Memory B cell (primary cell): ENCODE measurements at regions not wholly inside any gene's neighbourhood (a gene's known extent, or its start where the extent isn't known, plus 50 kb on each side); places are given as distances from the start of the nearest gene placed in this dataset.
"Not testable (repeated sequence)": the region's sequence is repeated elsewhere in the genome, so short reads cannot be mapped to it uniquely, and the experiment has no call there.

Experiments
- ATAC-seq: fragments of 150-1000 bp; cut with Tn5 transposase; 2 replicates; pipeline ENCODE4 v1.10.0; 2021; ENCODE audit warnings: low read depth, mild to moderate bottlenecking, moderate library complexity
- DNase-seq, 2 donors: peaks; one replicate each; pipeline ENCODE4 v3.0.0; 2022; ENCODE audit warnings: low spot score in 2 of 2
- H3K27ac Mint-ChIP-seq: one replicate; pipeline ENCODE4 v1.8.0; 2022; ENCODE audit warnings: mild to moderate bottlenecking, moderate library complexity, mixed read lengths
- H3K27me3 Mint-ChIP-seq: one replicate; pipeline ENCODE4 v1.8.0; 2022; ENCODE audit warnings: mixed read lengths
- H3K36me3 Mint-ChIP-seq: one replicate; pipeline ENCODE4 v1.8.0; 2022; ENCODE audit warnings: mild to moderate bottlenecking, mixed read lengths
- H3K4me1 Mint-ChIP-seq: one replicate; pipeline ENCODE4 v1.8.0; 2022; ENCODE audit warnings: mixed read lengths
- H3K4me3 Mint-ChIP-seq: one replicate; pipeline ENCODE4 v1.8.0; 2022; ENCODE audit warnings: mild to moderate bottlenecking, moderate library complexity, mixed read lengths
- H3K9me3 Mint-ChIP-seq: one replicate; pipeline ENCODE4 v1.8.0; 2022; ENCODE audit warnings: mixed read lengths

DNA sequence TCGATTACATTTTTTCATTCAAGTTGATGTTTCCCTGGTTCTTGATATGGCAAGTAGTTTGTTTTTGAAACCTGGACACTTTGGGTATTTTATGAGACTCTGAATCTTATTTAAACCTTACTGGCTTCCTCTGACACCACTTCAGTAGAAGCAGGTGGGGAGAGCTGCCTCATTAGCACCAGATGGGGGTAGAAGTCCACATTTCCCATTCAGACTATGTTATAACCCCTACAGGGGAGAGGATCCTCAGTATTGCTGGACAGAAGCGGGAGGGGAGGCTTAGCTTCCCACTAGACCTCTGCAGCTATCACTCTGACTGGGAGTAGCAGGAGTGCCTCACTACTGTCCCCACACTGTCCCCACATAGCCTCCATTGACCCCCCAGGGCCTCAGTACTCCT is 145.3 kb upstream of the SLC35G4 start:
- no peak overlapping the region for H3K4me3 Mint-ChIP-seq
- no peak overlapping the region for H3K27ac Mint-ChIP-seq
- H3K36me3 Mint-ChIP-seq = no peaks in the 10 kb centered on the region
- ATAC-seq = no peak
- peaks cover 3% of the 10 kb centered on the region for H3K27me3 Mint-ChIP-seq
- H3K4me1 Mint-ChIP-seq = no peaks in the 10 kb centered on the region
- no peak for DNase-seq
- no peaks in the 10 kb centered on the region for H3K9me3 Mint-ChIP-seq

DNA sequence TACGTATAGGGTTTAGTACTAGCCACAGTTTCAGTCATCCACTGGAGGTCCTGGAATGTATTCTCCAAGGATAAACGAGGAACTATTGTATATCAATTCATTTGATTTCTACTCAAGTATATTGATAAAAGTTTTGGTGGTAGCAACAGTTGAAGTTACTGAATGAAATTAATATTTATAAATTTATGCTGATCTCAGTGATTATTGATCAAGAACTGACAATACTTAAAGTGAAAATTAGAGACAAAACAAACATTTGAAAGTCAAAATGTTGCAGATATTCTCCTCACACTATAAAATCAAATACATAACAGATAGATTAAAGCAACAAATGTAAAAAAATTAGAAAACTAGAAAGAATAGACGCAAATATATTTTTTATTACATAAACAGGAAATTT is 150.9 kb upstream of the SLC35G4 start:
- H3K4me3 Mint-ChIP-seq = no peak overlapping the region
- no peaks in the 10 kb centered on the region for H3K4me1 Mint-ChIP-seq
- H3K36me3 Mint-ChIP-seq = no peaks in the 10 kb centered on the region
- H3K27ac Mint-ChIP-seq = no peak overlapping the region
- H3K9me3 Mint-ChIP-seq = no peaks in the 10 kb centered on the region
- no peak for ATAC-seq
- H3K27me3 Mint-ChIP-seq = peaks cover 1% of the 10 kb centered on the region
- no peak for DNase-seq

DNA sequence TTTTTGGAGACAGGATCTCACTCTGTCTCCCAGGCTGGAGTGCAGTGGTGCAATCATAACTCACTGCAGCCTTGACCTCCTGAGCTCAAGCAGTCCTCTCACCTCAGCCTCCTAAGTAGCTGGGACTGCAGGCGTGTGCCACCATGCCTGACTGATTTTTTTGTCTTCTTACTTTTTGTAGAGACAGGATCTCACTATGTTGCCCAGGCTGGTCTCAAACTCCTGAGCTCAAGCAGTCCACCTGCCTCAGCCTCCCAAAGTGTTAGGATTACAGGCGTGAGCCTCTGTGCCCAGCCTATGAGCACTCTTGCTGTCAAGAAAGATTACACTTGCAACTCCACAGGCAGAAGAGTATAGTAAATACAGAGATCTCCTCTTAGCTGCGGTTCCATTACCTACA is 151.5 kb upstream of the SLC35G4 start:
- not testable (repeated sequence) for H3K9me3 Mint-ChIP-seq, H3K4me1 Mint-ChIP-seq, H3K36me3 Mint-ChIP-seq, H3K27ac Mint-ChIP-seq, H3K27me3 Mint-ChIP-seq, ATAC-seq, DNase-seq, H3K4me3 Mint-ChIP-seq

DNA sequence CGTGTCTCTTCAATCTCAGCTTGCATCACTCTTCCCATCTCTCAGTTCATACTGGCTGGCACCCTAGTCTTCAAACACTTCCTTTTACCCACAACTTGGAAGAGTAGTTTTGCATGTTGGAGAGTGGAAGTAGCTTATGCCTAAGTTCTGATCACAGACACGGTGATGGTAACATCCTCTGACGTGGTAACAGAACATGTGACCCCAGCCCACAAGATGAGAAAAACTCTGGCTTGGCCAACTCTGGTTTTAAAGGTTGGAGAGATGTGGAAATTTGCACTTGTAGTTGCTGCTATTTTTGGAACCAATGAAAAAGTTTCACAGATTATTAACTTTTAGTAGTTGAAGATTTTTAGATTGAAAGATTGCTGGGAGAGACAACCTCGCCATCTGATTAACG is 155.4 kb upstream of the SLC35G4 start:
- ATAC-seq (no peak), DNase-seq (no peak)
- Mint-ChIP-seq H3K4me3 (no peak overlapping the region), H3K4me1 (no peaks in the 10 kb centered on the region), H3K27ac (no peak overlapping the region), H3K27me3 (peaks cover 1% of the 10 kb centered on the region), H3K9me3 (peaks cover 2% of the 10 kb centered on the region), H3K36me3 (no peaks in the 10 kb centered on the region)

GRCh38 chr18:11444169-11444568 is 165.2 kb upstream of the SLC35G4 start:
- not testable (repeated sequence) for ATAC-seq

DNA sequence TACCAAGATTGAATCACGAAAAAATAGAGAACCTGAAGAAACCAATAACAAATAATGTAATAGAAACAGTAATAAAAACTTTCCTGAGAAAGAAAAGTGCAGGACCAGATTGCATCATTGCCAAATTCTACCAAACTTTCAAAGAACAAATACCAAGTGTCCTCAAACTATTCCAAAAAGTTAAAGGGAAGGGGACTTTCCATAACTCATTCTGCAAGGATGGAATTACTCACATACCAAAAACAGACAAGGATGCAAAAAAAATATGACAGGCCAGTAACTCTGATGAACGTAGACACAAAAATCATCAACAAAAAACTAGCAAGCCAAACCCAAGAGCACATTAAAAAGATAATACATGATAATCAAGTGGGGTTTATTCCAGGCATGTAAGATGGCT is 172.3 kb upstream of the SLC35G4 start:
- H3K4me1 Mint-ChIP-seq = no peaks in the 10 kb centered on the region

More at GRCh38 chr18:11444169-11444568, 165.2 kb upstream of the SLC35G4 start:
- DNase-seq, H3K36me3 Mint-ChIP-seq, H3K4me1 Mint-ChIP-seq, H3K27ac Mint-ChIP-seq, H3K27me3 Mint-ChIP-seq, H3K4me3 Mint-ChIP-seq, H3K9me3 Mint-ChIP-seq: not testable (repeated sequence)

GRCh38 chr18:11432360-11432811 is 177.0 kb upstream of the SLC35G4 start:
- Mint-ChIP-seq H3K4me3 (no peak overlapping the region), H3K27ac (no peak overlapping the region)

More for the DNA sequence above, 172.3 kb upstream of the SLC35G4 start:
- Mint-ChIP-seq H3K36me3 (no peaks in the 10 kb centered on the region), H3K4me3 (no peak overlapping the region), H3K27me3 (no peaks in the 10 kb centered on the region), H3K27ac (no peak overlapping the region), H3K9me3 (peaks cover 7% of the 10 kb centered on the region)
- DNase-seq (no peak), ATAC-seq (no peak)

GRCh38 chr18:11429876-11430275 is 179.5 kb upstream of the SLC35G4 start:
- H3K27me3 Mint-ChIP-seq = peaks cover 5% of the 10 kb centered on the region
- ATAC-seq (no peak), DNase-seq (no peak)
- H3K4me1 Mint-ChIP-seq = no peaks in the 10 kb centered on the region
- H3K27ac Mint-ChIP-seq = no peak overlapping the region
- no peak overlapping the region for H3K4me3 Mint-ChIP-seq
- no peaks in the 10 kb centered on the region for H3K9me3 Mint-ChIP-seq
- H3K36me3 Mint-ChIP-seq = no peaks in the 10 kb centered on the region

More at GRCh38 chr18:11432360-11432811, 177.0 kb upstream of the SLC35G4 start:
- DNase-seq = no peak
- ATAC-seq = no peak
- H3K36me3 Mint-ChIP-seq = no peaks in the 10 kb centered on the region
- H3K4me1 Mint-ChIP-seq = no peaks in the 10 kb centered on the region
- peaks cover 5% of the 10 kb centered on the region for H3K27me3 Mint-ChIP-seq
- peaks cover 2% of the 10 kb centered on the region for H3K9me3 Mint-ChIP-seq

DNA sequence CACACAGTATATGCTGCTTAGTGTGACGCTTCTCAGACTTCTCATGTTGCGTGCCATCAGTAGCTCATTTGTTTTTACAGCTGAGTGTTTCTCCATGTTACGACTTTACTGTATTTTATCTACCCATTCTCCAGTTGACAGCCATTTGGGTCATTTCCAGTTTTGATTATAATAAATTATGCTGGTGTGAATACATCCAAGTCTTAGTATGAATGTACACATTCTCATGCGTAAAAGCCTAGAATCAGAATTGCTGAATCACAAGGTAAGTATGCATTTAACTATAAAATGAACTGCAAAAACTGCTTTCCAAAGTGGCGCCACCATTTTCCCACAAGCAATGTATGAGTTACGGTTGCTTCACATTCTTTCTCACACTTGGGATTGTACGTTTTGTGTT is 184.2 kb upstream of the SLC35G4 start:
- ATAC-seq (no peak), DNase-seq (no peak)
- Mint-ChIP-seq H3K27ac (no peak overlapping the region), H3K9me3 (peaks cover 6% of the 10 kb centered on the region), H3K36me3 (no peaks in the 10 kb centered on the region), H3K4me3 (no peak overlapping the region), H3K4me1 (no peaks in the 10 kb centered on the region), H3K27me3 (no peaks in the 10 kb centered on the region)

GRCh38 chr18:11419338-11419737 is 190.1 kb upstream of the SLC35G4 start:
- no peaks in the 10 kb centered on the region for H3K36me3 Mint-ChIP-seq
- H3K4me3 Mint-ChIP-seq = no peak overlapping the region
- ATAC-seq (no peak), DNase-seq (no peak)
- peaks cover 5% of the 10 kb centered on the region for H3K9me3 Mint-ChIP-seq
- no peaks in the 10 kb centered on the region for H3K27me3 Mint-ChIP-seq
- H3K4me1 Mint-ChIP-seq = no peaks in the 10 kb centered on the region
- H3K27ac Mint-ChIP-seq = no peak overlapping the region

GRCh38 chr18:11412811-11413210 is 196.6 kb upstream of the SLC35G4 start:
- Mint-ChIP-seq H3K36me3 (no peaks in the 10 kb centered on the region), H3K4me1 (no peaks in the 10 kb centered on the region), H3K4me3 (no peak overlapping the region), H3K9me3 (no peaks in the 10 kb centered on the region), H3K27ac (no peak overlapping the region), H3K27me3 (peaks cover 2% of the 10 kb centered on the region)
- DNase-seq (no peak), ATAC-seq (no peak)

- Mint-ChIP-seq H3K9me3 (peaks cover 2% of the 10 kb centered on the region), H3K4me3 (no peak overlapping the region)
Observed at GRCh38 chr18:11411048-11411447, 198.3 kb upstream of the SLC35G4 start.

DNA sequence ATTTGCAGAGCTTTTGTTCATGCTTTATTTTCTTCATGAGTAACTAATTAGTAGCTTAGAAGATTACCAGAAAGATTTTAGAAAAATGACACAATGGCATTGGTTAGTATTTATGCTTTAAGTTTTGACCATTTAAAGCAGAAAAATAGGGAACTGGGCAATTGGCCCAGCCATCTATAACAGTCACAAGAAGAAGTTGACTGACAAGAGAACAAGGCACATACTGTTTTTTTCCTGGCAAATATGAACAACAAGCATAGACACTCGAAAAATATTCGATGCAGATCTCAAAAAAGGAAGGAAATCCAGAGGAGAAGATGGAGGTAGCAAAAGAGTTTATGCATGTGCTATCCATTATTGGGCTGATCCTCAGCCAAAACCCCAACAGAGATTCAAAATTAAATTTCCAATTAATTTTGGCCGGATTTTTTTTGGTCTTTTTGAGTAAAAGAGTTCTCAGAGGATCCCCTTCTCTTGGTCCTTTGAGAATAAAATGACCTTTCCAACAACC is 200.8 kb upstream of the SLC35G4 start:
- Mint-ChIP-seq H3K9me3 (peaks cover 2% of the 10 kb centered on the region), H3K4me3 (no peak overlapping the region), H3K36me3 (no peaks in the 10 kb centered on the region), H3K27ac (no peak overlapping the region), H3K4me1 (no peaks in the 10 kb centered on the region), H3K27me3 (no peaks in the 10 kb centered on the region)
- no peak for DNase-seq
- no peak for ATAC-seq

More at GRCh38 chr18:11411048-11411447, 198.3 kb upstream of the SLC35G4 start:
- H3K27ac Mint-ChIP-seq = no peak overlapping the region
- no peaks in the 10 kb centered on the region for H3K36me3 Mint-ChIP-seq
- H3K4me1 Mint-ChIP-seq = no peaks in the 10 kb centered on the region
- ATAC-seq (no peak), DNase-seq (no peak)
- H3K27me3 Mint-ChIP-seq = peaks cover 2% of the 10 kb centered on the region

GRCh38 chr18:11407940-11408339 is 201.5 kb upstream of the SLC35G4 start:
- DNase-seq (no peak), ATAC-seq (no peak)
- Mint-ChIP-seq H3K36me3 (no peaks in the 10 kb centered on the region), H3K27ac (no peak overlapping the region), H3K4me1 (no peaks in the 10 kb centered on the region), H3K4me3 (no peak overlapping the region), H3K27me3 (no peaks in the 10 kb centered on the region), H3K9me3 (peaks cover 2% of the 10 kb centered on the region)

GRCh38 chr18:11405804-11406203 is 203.6 kb upstream of the SLC35G4 start:
- H3K4me3 Mint-ChIP-seq = no peak overlapping the region
- peaks cover 4% of the 10 kb centered on the region for H3K9me3 Mint-ChIP-seq
- H3K27ac Mint-ChIP-seq = no peak overlapping the region
- H3K4me1 Mint-ChIP-seq = no peaks in the 10 kb centered on the region
- peaks cover 2% of the 10 kb centered on the region for H3K27me3 Mint-ChIP-seq
- no peak for DNase-seq
- no peak for ATAC-seq
- H3K36me3 Mint-ChIP-seq = no peaks in the 10 kb centered on the region
